Activated naive CD8-positive, alpha-beta T cell treated with anti-CD3 and anti-CD28 coated beads for 36 hours (primary cell): ENCODE measurements at regions not wholly inside any gene's neighbourhood (a gene's known extent, or its start where the extent isn't known, plus 50 kb on each side); places are given as distances from the start of the nearest gene placed in this dataset.
"Not testable (repeated sequence)": the region's sequence is repeated elsewhere in the genome, so short reads cannot be mapped to it uniquely, and the experiment has no call there.

Experiments
- DNase-seq: peaks from one replicate; pipeline ENCODE4 v3.0.0; 2021
- H3K27ac Mint-ChIP-seq: one replicate; pipeline ENCODE4 v1.8.0; 2022; ENCODE audit warnings: mild to moderate bottlenecking, moderate library complexity, mixed read lengths
- H3K27me3 Mint-ChIP-seq: one replicate; pipeline ENCODE4 v1.8.0; 2022; ENCODE audit warnings: mild to moderate bottlenecking, mixed read lengths
- H3K36me3 Mint-ChIP-seq: one replicate; pipeline ENCODE4 v1.8.0; 2021; ENCODE audit warnings: mild to moderate bottlenecking, mixed read lengths
- H3K4me1 Mint-ChIP-seq: one replicate; pipeline ENCODE4 v1.8.0; 2021; ENCODE audit warnings: mixed read lengths
- H3K4me3 Mint-ChIP-seq: one replicate; pipeline ENCODE4 v1.8.0; 2022; ENCODE audit warnings: mild to moderate bottlenecking, moderate library complexity, mixed read lengths
- H3K9me3 Mint-ChIP-seq: one replicate; pipeline ENCODE4 v1.8.0; 2022; ENCODE audit warnings: mixed read lengths

DNA sequence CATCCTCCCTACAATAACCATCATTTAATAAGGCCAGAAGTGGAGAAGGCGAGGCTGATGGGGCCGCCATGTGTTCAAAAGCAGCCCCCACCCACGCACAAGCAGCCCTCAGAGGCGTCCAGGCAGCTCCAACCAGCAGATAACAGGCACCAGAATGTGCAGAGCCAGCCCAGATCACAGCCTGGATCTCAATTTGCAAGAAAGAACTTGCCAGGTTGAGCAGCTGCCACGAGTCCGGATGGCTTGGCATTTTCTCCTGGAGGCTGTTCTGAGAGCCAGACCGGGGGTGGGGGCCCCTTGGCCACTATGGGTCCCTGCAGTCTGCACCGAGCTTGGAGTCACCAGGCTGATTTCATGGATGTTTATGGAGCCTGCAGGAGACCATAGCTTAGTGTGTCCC, 338.1 kb downstream of the PREX1 start:
- no peak for DNase-seq
- no peak overlapping the region for H3K4me3 Mint-ChIP-seq
- H3K27ac Mint-ChIP-seq = no peak overlapping the region
- no peaks in the 10 kb centered on the region for H3K4me1 Mint-ChIP-seq
- H3K36me3 Mint-ChIP-seq = no peaks in the 10 kb centered on the region
- H3K9me3 Mint-ChIP-seq = no peaks in the 10 kb centered on the region
- peaks cover 6% of the 10 kb centered on the region for H3K27me3 Mint-ChIP-seq

DNA sequence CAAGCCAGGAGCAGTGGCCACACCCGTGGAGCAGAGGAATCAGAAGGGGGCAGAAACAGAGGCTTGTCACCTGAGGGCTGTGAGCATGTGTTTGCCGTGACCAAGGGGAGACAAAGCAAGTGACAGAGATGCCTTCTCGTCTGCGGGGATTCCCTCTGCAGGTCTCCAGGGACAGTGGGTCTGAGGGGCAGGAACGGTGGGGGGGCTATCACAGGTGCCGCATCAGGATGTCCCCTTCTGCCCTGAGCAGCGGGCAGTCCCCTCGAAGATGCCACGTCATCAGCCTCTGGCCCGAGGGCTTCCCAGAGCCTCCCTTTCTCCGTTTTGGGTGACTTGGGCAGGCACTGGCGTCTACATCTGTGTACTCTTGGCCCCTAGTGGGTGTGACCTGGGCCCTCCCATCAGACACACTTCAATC, 338.7 kb downstream of the PREX1 start:
- Mint-ChIP-seq H3K9me3 (no peaks in the 10 kb centered on the region), H3K4me1 (no peaks in the 10 kb centered on the region), H3K27me3 (peaks cover 6% of the 10 kb centered on the region), H3K36me3 (no peaks in the 10 kb centered on the region), H3K27ac (no peak overlapping the region), H3K4me3 (no peak overlapping the region)
- no peak for DNase-seq

DNA sequence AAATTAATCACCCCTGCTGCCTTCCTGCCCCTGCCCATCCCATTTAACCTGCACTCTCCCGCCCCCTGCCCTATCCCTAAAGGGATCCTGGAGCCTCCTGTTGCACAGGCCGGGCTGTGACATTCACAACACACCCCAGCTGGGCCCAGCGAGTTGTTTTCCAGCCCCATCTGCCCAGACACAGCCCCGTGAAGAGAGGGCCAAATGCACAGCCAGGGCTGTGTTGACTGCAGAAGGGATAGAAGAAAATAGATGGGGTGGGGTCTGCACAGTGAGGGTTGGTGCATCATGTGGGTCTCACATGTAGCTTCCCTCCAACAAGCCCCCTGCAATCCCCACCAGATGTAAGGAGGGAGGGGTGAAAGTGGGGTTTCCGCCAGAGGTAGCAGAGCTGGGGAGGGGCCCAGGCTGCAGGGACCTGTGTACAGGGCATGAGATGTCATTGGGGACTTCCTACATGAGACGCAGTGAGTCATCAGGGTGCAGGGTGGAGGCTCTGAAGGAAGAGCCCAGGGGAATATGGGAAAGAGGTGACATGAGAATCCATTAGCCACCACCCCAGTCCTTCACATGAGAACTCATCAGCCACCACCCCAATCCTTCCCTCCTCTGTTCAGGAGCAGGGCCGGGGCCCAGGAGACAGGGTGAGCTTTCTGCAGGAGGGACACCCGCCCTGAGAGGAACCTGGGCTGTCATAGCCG, 339.3 kb downstream of the PREX1 start:
- not testable (repeated sequence) for H3K4me1 Mint-ChIP-seq, H3K4me3 Mint-ChIP-seq, H3K27ac Mint-ChIP-seq, H3K9me3 Mint-ChIP-seq, H3K27me3 Mint-ChIP-seq, H3K36me3 Mint-ChIP-seq, DNase-seq

DNA sequence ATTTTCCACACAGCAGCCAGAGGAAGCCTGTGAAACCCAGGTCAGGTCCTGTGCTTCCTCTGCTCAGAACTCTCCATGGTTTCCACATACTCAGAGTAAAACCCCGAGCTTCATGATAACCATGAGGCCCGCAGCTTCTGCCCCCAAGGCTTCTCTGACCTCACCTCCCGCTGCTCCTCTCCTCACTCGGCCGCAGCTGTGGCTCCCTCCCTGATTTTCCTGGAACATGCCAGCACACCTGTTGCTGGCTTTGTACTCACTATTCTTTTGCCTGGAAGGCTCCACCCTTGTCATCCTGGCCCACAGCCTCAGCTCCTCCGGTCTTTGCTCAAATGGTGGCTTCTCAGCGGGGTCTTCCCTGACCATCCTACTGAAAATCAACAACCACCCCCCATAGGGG, 341.7 kb downstream of the PREX1 start:
- no peaks in the 10 kb centered on the region for H3K36me3 Mint-ChIP-seq
- peaks cover 9% of the 10 kb centered on the region for H3K27me3 Mint-ChIP-seq
- no peak overlapping the region for H3K4me3 Mint-ChIP-seq
- no peaks in the 10 kb centered on the region for H3K9me3 Mint-ChIP-seq
- H3K27ac Mint-ChIP-seq = no peak overlapping the region
- no peaks in the 10 kb centered on the region for H3K4me1 Mint-ChIP-seq
- DNase-seq = no peak

DNA sequence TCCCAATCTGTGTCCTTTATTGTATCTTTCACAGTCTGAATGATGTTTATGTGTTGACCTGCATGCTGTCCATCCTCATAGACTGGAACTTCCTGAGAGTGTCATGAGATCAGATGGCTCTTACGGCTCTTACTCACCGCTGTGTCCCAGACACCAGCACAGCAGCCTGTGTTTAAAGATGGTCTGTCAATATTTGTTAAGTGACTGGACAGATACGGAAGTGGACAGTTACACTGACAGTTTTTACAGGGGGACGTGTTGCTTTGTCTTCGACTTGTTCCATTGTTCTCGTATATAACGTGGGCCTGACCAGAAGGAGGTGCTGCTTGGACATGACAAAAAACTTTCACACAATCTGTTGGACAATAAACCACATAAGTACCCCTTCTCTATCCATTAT, 342.6 kb downstream of the PREX1 start:
- H3K36me3 Mint-ChIP-seq, H3K9me3 Mint-ChIP-seq, H3K4me3 Mint-ChIP-seq, DNase-seq, H3K4me1 Mint-ChIP-seq, H3K27ac Mint-ChIP-seq: not testable (repeated sequence)
- peaks cover 18% of the 10 kb centered on the region for H3K27me3 Mint-ChIP-seq

DNA sequence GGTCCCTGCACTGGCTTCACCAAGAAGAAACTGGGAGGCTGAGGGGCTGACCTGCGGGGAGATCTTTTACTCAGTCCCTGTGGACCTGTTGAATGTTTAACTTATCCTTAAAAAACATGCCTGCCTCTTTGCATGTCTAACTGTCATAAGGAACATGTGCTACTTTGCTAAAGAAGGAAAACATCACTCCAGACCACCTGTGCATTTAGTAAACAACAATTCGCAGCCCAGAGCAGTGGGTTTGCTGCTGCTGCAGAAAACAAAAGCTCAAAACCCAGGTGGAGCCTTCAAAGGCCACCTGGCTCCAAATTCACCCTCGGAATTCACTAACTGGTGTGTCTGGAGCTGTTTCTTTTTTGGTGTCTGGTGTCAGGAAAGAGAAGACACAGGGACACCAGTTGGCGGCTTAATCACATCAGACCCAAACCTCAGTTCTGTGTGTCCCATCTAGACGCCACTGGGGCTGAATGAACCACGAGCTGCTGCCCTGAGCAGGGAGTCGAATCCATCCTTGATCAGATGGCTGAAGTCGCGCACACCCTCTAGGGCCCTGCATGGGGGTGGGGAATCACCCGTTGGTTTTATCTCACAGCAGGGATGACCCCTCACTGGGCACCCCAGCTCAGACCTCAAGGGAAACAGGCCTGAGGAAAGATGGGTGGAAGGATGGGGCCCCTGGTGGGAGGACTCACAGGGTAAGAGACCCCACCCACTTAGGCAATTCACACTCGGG, 344.3 kb downstream of the PREX1 start:
- H3K36me3 Mint-ChIP-seq = no peaks in the 10 kb centered on the region
- no peak for DNase-seq
- no peak overlapping the region for H3K27ac Mint-ChIP-seq
- H3K4me3 Mint-ChIP-seq = no peak overlapping the region
- no peaks in the 10 kb centered on the region for H3K9me3 Mint-ChIP-seq
- no peaks in the 10 kb centered on the region for H3K4me1 Mint-ChIP-seq
- peaks cover 28% of the 10 kb centered on the region for H3K27me3 Mint-ChIP-seq

DNA sequence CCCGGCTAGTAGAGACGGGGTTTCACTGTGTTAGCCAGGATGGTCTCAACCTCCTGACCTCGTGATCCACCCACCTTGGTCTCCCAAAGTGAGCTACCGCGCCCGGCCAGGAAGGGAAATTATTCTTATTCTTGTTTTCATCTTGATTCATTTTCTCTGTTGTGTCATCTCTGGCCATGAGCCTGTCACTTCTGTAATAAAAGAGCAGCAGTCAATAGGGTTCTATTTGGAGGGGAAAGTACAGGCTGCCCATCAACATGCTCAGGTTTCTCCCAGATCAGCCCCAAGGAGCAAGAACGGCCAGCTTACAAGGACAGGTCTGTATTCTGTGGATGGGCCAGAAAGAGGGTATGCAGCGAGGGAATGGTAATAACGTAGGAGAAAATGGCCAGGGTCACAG, 345.0 kb downstream of the PREX1 start:
- H3K36me3 Mint-ChIP-seq = no peaks in the 10 kb centered on the region
- no peak overlapping the region for H3K4me3 Mint-ChIP-seq
- H3K27me3 Mint-ChIP-seq = peaks cover 28% of the 10 kb centered on the region
- no peak for DNase-seq
- H3K27ac Mint-ChIP-seq = no peak overlapping the region
- no peaks in the 10 kb centered on the region for H3K9me3 Mint-ChIP-seq
- no peaks in the 10 kb centered on the region for H3K4me1 Mint-ChIP-seq

DNA sequence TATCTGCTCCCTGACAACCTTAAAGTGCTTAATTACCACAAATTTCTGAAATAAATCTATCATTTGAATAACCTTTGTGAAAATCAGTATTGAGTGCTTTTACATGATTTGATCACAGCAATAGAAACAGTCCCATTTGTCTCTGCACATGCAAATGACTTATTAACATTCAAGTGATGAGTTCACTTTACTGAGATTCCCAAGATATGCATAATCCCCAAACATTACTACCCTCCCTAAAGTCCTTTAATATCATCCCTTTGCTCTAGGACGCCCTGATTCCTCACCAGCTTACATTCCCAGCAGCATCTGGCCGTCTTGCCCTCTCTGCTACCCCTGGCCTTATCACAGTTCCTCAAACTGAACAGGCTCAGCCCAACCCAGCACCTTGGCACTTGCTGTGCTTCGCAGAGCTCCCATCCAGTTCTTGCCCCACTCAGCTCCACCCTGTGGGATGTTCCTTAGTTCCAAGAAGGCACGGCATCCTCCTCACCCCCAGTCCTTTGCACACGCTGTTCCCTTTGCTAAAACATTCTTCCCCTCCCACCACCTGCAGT, 347.5 kb downstream of the PREX1 start:
- Mint-ChIP-seq H3K4me3 (no peak overlapping the region), H3K36me3 (no peaks in the 10 kb centered on the region), H3K27me3 (peaks cover 22% of the 10 kb centered on the region), H3K9me3 (no peaks in the 10 kb centered on the region), H3K27ac (no peak overlapping the region), H3K4me1 (no peaks in the 10 kb centered on the region)
- DNase-seq = no peak

DNA sequence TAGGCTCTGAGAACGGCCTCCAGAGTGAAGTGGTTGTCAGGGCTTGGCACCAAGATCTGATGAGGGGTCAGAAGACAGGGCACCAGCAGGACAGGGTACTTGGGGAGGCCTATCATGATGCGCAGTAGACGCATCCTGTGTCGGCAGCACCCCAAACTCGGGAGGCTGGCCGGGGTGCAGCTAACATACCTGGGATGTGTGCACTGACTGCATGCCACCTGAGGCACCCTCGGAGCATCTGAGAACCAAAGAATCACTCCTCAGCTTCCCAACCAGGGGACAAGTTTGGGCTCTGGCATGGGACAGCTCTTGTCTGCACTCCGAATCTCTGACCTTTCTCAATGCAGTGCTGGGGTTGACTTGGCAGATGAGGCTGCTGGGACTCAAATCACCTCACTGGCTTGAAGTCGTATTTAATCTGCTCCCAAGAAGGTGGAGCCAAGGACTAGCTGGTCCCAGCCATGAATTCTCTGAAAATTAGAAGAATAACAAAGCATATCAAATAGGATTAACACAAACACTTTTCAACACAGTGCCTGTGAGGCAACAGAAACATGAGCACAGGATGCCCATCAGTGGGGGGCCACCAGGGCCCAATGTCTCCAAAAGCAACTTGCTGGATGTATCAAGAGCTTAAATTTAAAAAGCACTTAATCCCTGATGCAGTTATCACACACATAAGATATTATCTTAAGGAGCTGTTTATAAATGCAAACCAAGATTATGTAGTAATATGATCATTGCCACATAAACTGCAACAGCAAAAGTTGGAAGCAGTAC, 348.8 kb downstream of the PREX1 start:
- DNase-seq = no peak
- Mint-ChIP-seq H3K4me1 (no peaks in the 10 kb centered on the region), H3K27ac (no peak overlapping the region), H3K9me3 (no peaks in the 10 kb centered on the region), H3K27me3 (peaks cover 22% of the 10 kb centered on the region), H3K36me3 (no peaks in the 10 kb centered on the region), H3K4me3 (no peak overlapping the region)

DNA sequence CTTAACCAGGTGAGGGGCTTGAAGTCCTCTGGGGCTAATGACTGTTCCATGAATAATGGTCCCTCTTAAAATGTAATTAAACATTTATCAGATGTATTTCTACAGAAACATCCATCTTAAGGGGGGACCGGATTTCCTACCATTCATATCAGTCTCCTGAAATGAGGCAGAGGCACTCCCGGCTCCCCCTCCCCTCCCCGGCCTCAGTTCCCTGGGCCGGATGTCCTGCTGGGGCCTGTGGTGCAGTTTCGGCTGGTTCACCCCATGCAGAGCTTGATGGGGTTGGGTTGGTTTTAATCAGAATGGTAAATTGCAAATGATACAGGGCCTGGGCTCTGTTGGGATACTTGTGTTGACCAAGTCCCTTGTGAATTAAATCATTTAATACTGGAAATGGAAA, 349.4 kb downstream of the PREX1 start:
- Mint-ChIP-seq H3K9me3 (no peaks in the 10 kb centered on the region), H3K27ac (no peak overlapping the region), H3K36me3 (no peaks in the 10 kb centered on the region), H3K4me3 (no peak overlapping the region), H3K27me3 (peaks cover 22% of the 10 kb centered on the region), H3K4me1 (no peaks in the 10 kb centered on the region)
- no peak for DNase-seq

DNA sequence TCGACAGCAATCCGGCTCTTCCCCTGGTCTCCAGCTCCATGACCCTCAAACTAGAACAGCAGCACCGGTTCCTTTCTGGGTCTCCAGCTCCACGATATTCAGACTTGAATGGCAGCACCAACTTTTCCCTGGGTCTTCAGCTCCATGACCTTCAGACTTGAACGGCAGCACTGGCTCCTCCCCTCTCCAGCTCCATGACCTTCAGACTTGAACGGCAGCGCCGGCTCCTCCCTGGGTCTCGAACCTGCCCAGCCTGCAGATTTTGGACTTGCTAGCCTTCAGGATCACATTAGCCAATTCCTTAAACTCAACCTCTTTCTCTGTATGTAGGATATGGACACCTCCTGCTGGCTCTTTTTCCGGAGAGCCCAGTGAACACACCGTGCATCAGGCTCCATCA, 350.9 kb downstream of the PREX1 start:
- no peak overlapping the region for H3K4me3 Mint-ChIP-seq
- no peak overlapping the region for H3K27ac Mint-ChIP-seq
- DNase-seq = no peak
- H3K27me3 Mint-ChIP-seq = peaks cover 22% of the 10 kb centered on the region
- H3K36me3 Mint-ChIP-seq = no peaks in the 10 kb centered on the region
- H3K9me3 Mint-ChIP-seq = no peaks in the 10 kb centered on the region
- no peaks in the 10 kb centered on the region for H3K4me1 Mint-ChIP-seq

DNA sequence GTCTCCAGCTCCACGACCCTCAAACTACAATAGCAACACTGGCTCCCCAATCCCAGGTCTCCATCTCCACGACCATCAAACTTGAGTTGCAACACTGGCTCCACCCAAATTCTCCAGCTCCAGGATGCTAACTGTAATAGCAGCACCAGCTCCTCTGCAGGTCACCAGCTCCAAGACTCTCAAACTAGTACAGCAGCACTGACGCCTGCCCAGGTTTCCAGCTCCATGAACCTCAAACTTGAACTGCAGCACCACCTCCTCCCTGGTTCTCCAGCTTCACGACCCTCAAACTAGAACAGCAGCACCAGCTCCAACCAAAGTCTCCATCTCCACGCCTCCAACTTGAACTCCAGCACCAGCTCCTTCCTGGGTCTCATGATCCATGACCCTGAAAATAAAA, 353.8 kb downstream of the PREX1 start:
- Mint-ChIP-seq H3K4me3 (no peak overlapping the region), H3K27ac (no peak overlapping the region), H3K4me1 (no peaks in the 10 kb centered on the region), H3K9me3 (no peaks in the 10 kb centered on the region), H3K27me3 (peaks cover 7% of the 10 kb centered on the region), H3K36me3 (no peaks in the 10 kb centered on the region)
- DNase-seq = no peak

DNA sequence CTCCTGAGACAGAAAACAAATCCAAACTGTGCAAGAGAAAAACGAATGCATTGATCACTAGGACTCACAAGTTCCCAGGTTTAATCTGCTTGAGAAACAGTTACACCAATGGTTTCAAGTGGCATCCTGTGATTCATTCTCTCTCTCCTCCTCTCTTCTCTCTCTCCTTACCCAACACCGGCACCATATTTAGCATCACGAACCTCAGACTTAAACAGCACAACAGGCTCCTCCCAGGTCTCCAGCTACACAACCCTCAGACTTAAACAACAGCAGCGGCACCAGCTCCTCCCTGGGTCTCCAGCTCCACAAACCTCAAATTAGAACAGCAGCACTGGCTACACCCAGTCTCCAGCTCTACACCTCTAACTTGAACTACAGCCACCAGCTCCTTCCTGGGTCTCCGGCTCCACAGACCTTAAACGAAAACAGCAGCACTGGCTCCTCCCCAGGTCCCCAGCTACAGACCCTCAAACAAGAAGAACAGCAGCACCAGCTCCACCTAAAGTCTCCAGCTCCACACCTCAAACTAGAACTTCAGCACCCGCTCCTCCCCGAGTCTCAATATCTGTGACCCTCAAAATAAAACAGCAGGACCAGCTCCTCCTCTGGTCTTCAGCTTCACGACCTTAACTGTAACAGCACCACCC, 355.9 kb downstream of the PREX1 start:
- Mint-ChIP-seq H3K4me1 (peaks cover 1% of the 10 kb centered on the region), H3K9me3 (no peaks in the 10 kb centered on the region), H3K36me3 (no peaks in the 10 kb centered on the region), H3K4me3 (no peak overlapping the region), H3K27ac (no peak overlapping the region), H3K27me3 (peaks cover 4% of the 10 kb centered on the region)
- DNase-seq = no peak

DNA sequence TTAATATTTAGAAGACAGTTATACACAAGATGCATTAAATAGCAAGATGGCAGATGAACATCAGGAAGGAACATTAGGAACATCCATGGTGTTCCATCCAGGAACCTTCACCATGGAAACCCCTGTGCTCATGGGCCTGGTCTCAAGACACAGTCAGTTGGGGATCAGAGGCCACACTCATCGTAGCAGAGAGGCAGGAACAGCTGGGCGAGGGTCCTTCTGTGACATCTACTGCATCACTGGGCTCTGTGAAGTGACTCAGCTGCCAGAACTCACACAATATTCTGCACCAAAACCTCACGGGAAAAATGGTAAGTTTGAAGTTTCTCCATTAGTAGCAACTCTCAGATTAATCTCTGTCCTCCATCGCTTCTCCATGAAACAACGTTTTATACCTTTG, 356.6 kb downstream of the PREX1 start:
- H3K36me3 Mint-ChIP-seq = no peaks in the 10 kb centered on the region
- peaks cover 4% of the 10 kb centered on the region for H3K27me3 Mint-ChIP-seq
- H3K4me1 Mint-ChIP-seq = peaks cover 1% of the 10 kb centered on the region
- DNase-seq = no peak
- H3K4me3 Mint-ChIP-seq = no peak overlapping the region
- no peaks in the 10 kb centered on the region for H3K9me3 Mint-ChIP-seq
- no peak overlapping the region for H3K27ac Mint-ChIP-seq

DNA sequence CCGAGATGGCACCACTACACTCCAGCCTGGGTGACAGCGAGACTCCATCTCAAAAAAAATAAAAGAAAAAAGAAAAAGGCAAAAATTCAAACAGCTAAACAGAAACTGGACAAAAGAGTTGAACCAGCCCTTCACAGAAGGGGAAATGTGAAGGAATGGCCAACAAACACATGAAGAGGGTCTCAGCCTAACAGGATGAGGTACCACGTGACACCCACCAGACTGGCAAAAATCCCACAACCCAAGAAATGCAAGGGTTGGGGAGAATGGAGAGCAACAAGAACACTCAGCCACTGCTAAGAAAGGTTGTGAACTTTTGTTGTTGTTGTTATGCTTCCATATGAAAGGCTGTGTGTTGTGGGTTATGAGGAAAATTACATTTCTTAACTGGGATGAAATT, 357.7 kb downstream of the PREX1 start:
- no peak for DNase-seq
- H3K27me3 Mint-ChIP-seq = peaks cover 4% of the 10 kb centered on the region
- no peak overlapping the region for H3K27ac Mint-ChIP-seq
- H3K4me1 Mint-ChIP-seq = peaks cover 1% of the 10 kb centered on the region
- H3K4me3 Mint-ChIP-seq = no peak overlapping the region
- no peaks in the 10 kb centered on the region for H3K36me3 Mint-ChIP-seq
- H3K9me3 Mint-ChIP-seq = no peaks in the 10 kb centered on the region
